GM12874 (cell line): ENCODE measurements at regions not wholly inside any gene's neighbourhood (a gene's known extent, or its start where the extent isn't known, plus 50 kb on each side); places are given as distances from the start of the nearest gene placed in this dataset.
A peak's percentile ranks its signal among the peaks of the same experiment; 100 is the strongest.

Experiments
- TF ChIP-seq, protein P1 (sequence below): IDR thresholded peaks from 2 replicates; pipeline ENCODE4 v1.5.1; 2011; ENCODE audit warnings: low read depth, mild to moderate bottlenecking, control low read depth, low read length, moderate library complexity; ENCODE audit not compliant: insufficient read depth

- TF ChIP-seq, protein P1, sequence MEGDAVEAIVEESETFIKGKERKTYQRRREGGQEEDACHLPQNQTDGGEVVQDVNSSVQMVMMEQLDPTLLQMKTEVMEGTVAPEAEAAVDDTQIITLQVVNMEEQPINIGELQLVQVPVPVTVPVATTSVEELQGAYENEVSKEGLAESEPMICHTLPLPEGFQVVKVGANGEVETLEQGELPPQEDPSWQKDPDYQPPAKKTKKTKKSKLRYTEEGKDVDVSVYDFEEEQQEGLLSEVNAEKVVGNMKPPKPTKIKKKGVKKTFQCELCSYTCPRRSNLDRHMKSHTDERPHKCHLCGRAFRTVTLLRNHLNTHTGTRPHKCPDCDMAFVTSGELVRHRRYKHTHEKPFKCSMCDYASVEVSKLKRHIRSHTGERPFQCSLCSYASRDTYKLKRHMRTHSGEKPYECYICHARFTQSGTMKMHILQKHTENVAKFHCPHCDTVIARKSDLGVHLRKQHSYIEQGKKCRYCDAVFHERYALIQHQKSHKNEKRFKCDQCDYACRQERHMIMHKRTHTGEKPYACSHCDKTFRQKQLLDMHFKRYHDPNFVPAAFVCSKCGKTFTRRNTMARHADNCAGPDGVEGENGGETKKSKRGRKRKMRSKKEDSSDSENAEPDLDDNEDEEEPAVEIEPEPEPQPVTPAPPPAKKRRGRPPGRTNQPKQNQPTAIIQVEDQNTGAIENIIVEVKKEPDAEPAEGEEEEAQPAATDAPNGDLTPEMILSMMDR: peak; percentile 33; the same call in 1 of the 2 replicates
Observed at GRCh38 chr4:42768125-42768748, 111.3 kb upstream of the ATP8A1 start.

- TF ChIP-seq, protein P1: no peak
Observed at GRCh38 chr4:42767669-42768068, 110.8 kb upstream of the ATP8A1 start.

DNA sequence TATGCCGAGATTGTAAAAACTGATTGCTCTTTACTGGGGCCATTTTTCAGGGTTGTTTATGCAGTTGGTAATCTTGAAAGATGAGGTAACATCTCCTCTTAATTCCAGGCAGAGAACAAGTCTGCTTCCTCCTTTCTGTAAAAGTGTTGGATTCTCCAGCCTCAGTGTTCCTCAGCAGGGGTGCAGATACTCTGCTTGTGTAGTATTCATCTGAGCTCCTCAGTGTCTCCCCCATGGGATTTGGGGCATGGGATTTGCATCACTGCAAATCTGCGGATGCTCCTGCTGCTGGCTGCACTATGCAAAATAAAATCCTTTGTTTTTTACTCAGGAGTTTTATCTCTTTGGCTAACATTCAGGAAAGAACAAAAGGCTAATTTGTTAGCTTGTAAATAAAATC lies 104.9 kb upstream of the ATP8A1 start:
- TF ChIP-seq, protein P1: no peak

DNA sequence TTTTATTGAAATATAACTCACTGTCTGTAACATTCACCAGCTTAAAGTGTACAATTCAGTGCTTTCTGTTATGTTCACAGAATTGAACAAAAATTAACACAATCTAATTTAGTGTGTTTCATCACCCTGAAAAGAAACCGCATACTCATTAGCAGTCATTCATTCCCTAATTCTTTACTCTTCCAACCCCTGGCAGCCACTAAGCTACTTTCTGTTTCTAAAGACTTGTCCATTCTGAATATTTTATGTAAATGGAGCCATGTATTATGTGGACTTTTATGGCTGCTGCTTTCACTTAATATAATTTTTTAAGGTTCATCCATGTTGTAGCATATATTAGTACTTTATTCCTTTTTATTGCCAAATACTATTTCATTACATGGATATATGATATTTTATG lies 94.7 kb upstream of the ATP8A1 start:
- TF ChIP-seq, protein P1: no peak

DNA sequence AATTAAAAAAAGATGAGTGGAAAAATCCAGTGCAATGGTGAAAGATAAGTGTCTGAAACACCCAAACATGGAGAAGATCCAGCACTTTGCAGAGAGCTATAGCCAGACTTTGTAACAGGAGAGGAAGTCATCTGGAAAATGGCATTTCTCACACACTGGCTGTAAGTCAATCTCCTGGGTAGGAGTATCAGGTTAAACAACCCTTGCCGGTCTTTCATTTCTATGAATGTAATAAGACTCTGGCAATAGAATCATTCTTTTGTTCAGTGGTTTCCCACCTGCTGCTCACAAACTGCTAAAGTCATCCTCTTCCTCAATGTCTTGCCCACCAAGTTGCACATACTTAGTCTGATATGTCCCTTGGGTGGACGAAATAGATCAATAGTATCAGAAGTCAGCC lies 94.0 kb upstream of the ATP8A1 start:
- TF ChIP-seq, protein P1: no peak

- TF ChIP-seq, protein P1: no peak
Observed at GRCh38 chr4:42750091-42750490, 93.2 kb upstream of the ATP8A1 start.

DNA sequence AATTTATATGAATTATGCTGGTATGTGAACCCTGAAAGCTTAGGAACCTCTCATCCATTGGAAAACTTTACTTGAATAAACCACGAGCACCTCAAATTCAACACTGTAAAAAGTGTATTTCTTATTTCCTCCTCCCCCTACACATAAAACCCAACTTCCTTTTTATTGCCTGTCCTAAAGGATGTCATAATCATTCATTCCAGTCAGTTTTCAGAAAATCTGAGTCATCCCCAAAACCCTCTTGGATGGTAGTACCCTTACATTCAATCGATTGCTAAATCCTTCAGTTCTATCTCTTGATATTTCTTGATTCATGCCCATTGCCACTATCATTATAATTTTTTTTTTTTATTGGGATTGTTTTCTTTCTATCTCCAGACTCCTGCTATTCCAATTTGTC lies 91.1 kb upstream of the ATP8A1 start:
- TF ChIP-seq, protein P1: no peak
